Panc1 (cell line): ENCODE measurements at regions not wholly inside any gene's neighbourhood (a gene's known extent, or its start where the extent isn't known, plus 50 kb on each side); places are given as distances from the start of the nearest gene placed in this dataset.

Experiments used
- ATAC-seq: fragments of 200-7000 bp; cut with Tn5 transposase; 2 replicates; pipeline ENCODE4 v1.9.1; 2020; ENCODE audit warnings: mild to moderate bottlenecking, moderate library complexity
- BruUV-seq: library from RNA; stranded (reverse); fragments of 400-500 nt; replicated peaks from 2 replicates; lab custom pipeline; 2021; lab: Mats Ljungman, UMichigan
- CTCF ChIA-PET: fragments of 300-600 bp; sonication (Branson Sonifier 250); formaldehyde crosslinking; loops from one replicate; lab custom pipeline; 2022; ENCODE audit warnings: antibody characterized with exemption; lab: Charles Lee
- POLR2A ChIA-PET: fragments of 300-600 bp; sonication (Branson Sonifier 250); formaldehyde crosslinking; loops from one replicate; lab custom pipeline; 2022; ENCODE audit warnings: antibody characterized with exemption; lab: Charles Lee
- DNase-seq: peaks from one replicate; pipeline ENCODE4 v3.0.0-alpha.2; 2010; ENCODE audit warnings: low read depth, low spot score
- H3K27ac ChIP-seq: 2 replicates; pipeline ENCODE4 v1.5.1; 2011; ENCODE audit warnings: mild to moderate bottlenecking, low read length, inconsistent platforms
- H3K27me3 ChIP-seq: fragments of 200-500 bp; sonication (Bioruptor generic); 2 replicates; pipeline ENCODE4 v1.6.0; 2014; ENCODE audit warnings: low read length, inconsistent platforms; ENCODE audit not compliant: control insufficient read depth, insufficient read depth
- H3K36me3 ChIP-seq: fragments of 200-500 bp; sonication (Bioruptor generic); 2 replicates; pipeline ENCODE4 v1.5.1; 2014; ENCODE audit warnings: inconsistent platforms, mild to moderate bottlenecking, low read length, moderate library complexity; ENCODE audit not compliant: control insufficient read depth, insufficient read depth
- H3K4me1 ChIP-seq: 2 replicates; pipeline ENCODE4 v1.5.1; 2011; ENCODE audit warnings: inconsistent platforms, mild to moderate bottlenecking, low read length, moderate library complexity; ENCODE audit not compliant: control insufficient read depth, insufficient read depth
- H3K4me3 ChIP-seq, 2 experiments: 2 replicates each; pipeline ENCODE4 v1.5.1; 2011 to 2012; ENCODE audit warnings: low read depth in 2 of 2, low read length in 2 of 2, mild to moderate bottlenecking in 2 of 2, inconsistent platforms in 1 of 2, moderate library complexity in 1 of 2
- H3K9me3 ChIP-seq: fragments of 200-500 bp; sonication (Bioruptor generic); 2 replicates; pipeline ENCODE4 v1.5.1; 2014; ENCODE audit warnings: low read depth, mild to moderate bottlenecking, inconsistent platforms, low read length, moderate library complexity; ENCODE audit not compliant: control insufficient read depth, insufficient read depth
- POLR2AphosphoS5 ChIP-seq: IDR thresholded peaks from 2 replicates; pipeline ENCODE4 v1.6.1; 2012; ENCODE audit warnings: mild to moderate bottlenecking, low read depth, low read length, moderate library complexity
- SIN3A ChIP-seq: IDR thresholded peaks from 2 replicates; pipeline ENCODE4 v1.6.1; 2012; ENCODE audit warnings: low read depth, mild to moderate bottlenecking, low read length, moderate library complexity, borderline replicate concordance; ENCODE audit not compliant: insufficient read depth
- TCF7L2 ChIP-seq: IDR thresholded peaks from 2 replicates; pipeline ENCODE4 v1.6.1; 2011; ENCODE audit warnings: mild to moderate bottlenecking, low read depth, low read length, inconsistent platforms
- in situ Hi-C: cut with HindIII; loops from 2 replicates; pipeline ENCODE4 v1.10.0; 2016; ENCODE audit warnings: low sequenced_read_pairs, low pct_unique_long_range_greater_than_20kb
- intact Hi-C: fragments of 100-400 bp; cut with micrococcal nuclease; formaldehyde crosslinking; loops from one replicate; pipeline ENCODE4 v1.10.0; 2022; ENCODE audit not compliant: unreplicated experiment
- TF ChIP-seq, protein P1 (sequence below), 2 experiments: IDR thresholded peaks; 2 replicates each; pipeline ENCODE4 v1.6.1; 2011 to 2012; ENCODE audit warnings: low read depth in 2 of 2, control low read depth in 1 of 2, low read length in 1 of 2, mild to moderate bottlenecking in 1 of 2, moderate library complexity in 1 of 2; ENCODE audit not compliant: insufficient read depth in 1 of 2
- TF ChIP-seq, protein P2 (sequence below): fragments of 450-650 bp; IDR thresholded peaks from 2 replicates; pipeline ENCODE4 v1.5.1; 2017; ENCODE audit warnings: mild to moderate bottlenecking

DNA sequence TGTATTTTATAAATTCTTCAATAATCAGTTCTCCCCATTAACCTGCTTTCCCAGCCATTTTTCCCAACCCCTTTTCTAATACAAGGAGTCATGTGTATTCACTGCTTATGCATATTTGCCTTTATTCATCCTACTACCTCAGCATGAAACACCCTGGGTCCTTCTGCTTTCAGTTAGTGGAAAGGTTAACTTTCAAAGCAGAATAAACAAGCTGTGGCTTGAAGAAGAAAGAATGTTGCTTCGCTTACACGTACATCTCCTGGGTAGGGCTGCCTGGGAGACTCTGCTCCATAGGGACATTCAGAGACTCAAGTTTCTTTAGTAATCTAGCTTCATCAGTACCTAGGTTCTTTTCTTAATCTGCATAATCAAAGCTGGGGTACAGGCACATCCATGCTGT lies 567.8 kb upstream of the SLC10A2 start:
- no peak for DNase-seq
- ChIA-PET CTCF (no interaction called here), POLR2A (no interaction called here)
- in situ Hi-C loops (no loop called here), intact Hi-C loops (no loop called here)
- Histone ChIP-seq H3K4me1 (no peaks in the 10 kb centered on the region), H3K36me3 (no peaks in the 10 kb centered on the region), H3K9me3 (no peaks in the 10 kb centered on the region), H3K27me3 (no peaks in the 10 kb centered on the region), H3K4me3 (no peak overlapping the region), H3K27ac (no peak overlapping the region)
- TF ChIP-seq TCF7L2 (no peak), POLR2AphosphoS5 (no peak), SIN3A (no peak)
- TF ChIP-seq, protein P1, sequence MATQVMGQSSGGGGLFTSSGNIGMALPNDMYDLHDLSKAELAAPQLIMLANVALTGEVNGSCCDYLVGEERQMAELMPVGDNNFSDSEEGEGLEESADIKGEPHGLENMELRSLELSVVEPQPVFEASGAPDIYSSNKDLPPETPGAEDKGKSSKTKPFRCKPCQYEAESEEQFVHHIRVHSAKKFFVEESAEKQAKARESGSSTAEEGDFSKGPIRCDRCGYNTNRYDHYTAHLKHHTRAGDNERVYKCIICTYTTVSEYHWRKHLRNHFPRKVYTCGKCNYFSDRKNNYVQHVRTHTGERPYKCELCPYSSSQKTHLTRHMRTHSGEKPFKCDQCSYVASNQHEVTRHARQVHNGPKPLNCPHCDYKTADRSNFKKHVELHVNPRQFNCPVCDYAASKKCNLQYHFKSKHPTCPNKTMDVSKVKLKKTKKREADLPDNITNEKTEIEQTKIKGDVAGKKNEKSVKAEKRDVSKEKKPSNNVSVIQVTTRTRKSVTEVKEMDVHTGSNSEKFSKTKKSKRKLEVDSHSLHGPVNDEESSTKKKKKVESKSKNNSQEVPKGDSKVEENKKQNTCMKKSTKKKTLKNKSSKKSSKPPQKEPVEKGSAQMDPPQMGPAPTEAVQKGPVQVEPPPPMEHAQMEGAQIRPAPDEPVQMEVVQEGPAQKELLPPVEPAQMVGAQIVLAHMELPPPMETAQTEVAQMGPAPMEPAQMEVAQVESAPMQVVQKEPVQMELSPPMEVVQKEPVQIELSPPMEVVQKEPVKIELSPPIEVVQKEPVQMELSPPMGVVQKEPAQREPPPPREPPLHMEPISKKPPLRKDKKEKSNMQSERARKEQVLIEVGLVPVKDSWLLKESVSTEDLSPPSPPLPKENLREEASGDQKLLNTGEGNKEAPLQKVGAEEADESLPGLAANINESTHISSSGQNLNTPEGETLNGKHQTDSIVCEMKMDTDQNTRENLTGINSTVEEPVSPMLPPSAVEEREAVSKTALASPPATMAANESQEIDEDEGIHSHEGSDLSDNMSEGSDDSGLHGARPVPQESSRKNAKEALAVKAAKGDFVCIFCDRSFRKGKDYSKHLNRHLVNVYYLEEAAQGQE (IDR thresholded peaks at IDR 0.05; ENCODE audit: insufficient read depth in 1 of 2, low read depth in 2 of 2, low read length in 1 of 2): no peak
- TF ChIP-seq, protein P2, sequence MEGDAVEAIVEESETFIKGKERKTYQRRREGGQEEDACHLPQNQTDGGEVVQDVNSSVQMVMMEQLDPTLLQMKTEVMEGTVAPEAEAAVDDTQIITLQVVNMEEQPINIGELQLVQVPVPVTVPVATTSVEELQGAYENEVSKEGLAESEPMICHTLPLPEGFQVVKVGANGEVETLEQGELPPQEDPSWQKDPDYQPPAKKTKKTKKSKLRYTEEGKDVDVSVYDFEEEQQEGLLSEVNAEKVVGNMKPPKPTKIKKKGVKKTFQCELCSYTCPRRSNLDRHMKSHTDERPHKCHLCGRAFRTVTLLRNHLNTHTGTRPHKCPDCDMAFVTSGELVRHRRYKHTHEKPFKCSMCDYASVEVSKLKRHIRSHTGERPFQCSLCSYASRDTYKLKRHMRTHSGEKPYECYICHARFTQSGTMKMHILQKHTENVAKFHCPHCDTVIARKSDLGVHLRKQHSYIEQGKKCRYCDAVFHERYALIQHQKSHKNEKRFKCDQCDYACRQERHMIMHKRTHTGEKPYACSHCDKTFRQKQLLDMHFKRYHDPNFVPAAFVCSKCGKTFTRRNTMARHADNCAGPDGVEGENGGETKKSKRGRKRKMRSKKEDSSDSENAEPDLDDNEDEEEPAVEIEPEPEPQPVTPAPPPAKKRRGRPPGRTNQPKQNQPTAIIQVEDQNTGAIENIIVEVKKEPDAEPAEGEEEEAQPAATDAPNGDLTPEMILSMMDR: no peak
- ATAC-seq: no peak
- no TSS peak for BruUV-seq

DNA sequence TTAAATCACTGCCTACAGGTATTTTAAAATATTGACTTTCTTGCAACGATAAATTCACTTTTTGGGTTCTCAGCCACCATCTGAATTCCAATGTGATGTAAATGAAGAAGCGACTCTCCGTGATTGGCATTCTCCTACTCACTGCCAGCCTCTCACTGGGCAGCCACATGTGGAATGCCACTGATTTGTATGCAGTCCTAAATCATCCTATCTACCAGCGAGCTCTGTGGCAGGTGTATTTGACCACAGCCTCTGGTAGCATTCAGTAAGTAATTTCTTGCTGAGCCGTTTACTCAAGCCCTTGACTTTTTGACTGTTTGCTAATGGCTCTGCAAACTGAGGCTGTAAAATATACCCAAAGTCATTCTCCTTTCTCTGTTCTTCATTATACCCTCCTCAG lies 559.0 kb upstream of the SLC10A2 start:
- no peak for TF ChIP-seq SIN3A
- TF ChIP-seq, protein P2: no peak
- TF ChIP-seq, protein P1 (IDR thresholded peaks at IDR 0.05; ENCODE audit: insufficient read depth in 1 of 2, low read depth in 2 of 2, low read length in 1 of 2): no peak
- no peak for TF ChIP-seq POLR2AphosphoS5
- TF ChIP-seq TCF7L2: no peak
- CTCF ChIA-PET: no interaction called here

More for the DNA sequence above, 559.0 kb upstream of the SLC10A2 start:
- DNase-seq: no peak
- intact Hi-C loops: no loop called here
- H3K27me3 ChIP-seq: no peaks in the 10 kb centered on the region
- H3K27ac ChIP-seq: no peak overlapping the region
- H3K4me1 ChIP-seq: no peaks in the 10 kb centered on the region
- no peak overlapping the region for H3K4me3 ChIP-seq
- in situ Hi-C loops: no loop called here
- no peaks in the 10 kb centered on the region for H3K9me3 ChIP-seq
- POLR2A ChIA-PET: no interaction called here
- ATAC-seq: no peak
- no TSS peak for BruUV-seq
- H3K36me3 ChIP-seq: no peaks in the 10 kb centered on the region
